ENCODE measurements at regions not wholly inside any gene's neighbourhood (a gene's known extent, or its start where the extent isn't known, plus 50 kb on each side); places are given as distances from the start of the nearest gene placed in this dataset.
A peak's percentile ranks its signal among the peaks of the same experiment; 100 is the strongest.
"Not testable (repeated sequence)": the region's sequence is repeated elsewhere in the genome, so short reads cannot be mapped to it uniquely, and the experiment has no call there.

GRCh38 chr4:75207902-75208301 lies 275.0 kb downstream of the PARM1 start:
- H3K4me3 ChIP-seq: no peak overlapping the region
- H3K9me3 ChIP-seq: no peaks in the 10 kb centered on the region
- H3K36me3 ChIP-seq: no peaks in the 10 kb centered on the region
- ATAC-seq: no peak
- no peaks in the 10 kb centered on the region for H3K4me1 ChIP-seq
- DNase-seq: no peak
- H3K27ac ChIP-seq: no peak overlapping the region
- no peak for TF ChIP-seq CTCF (IDR thresholded peaks at IDR 0.05)
- intact Hi-C loops (cut with DNase I): no loop called here
- H3K27me3 ChIP-seq (ENCODE audit: low read depth): no peaks in the 10 kb centered on the region

GRCh38 chr4:75195111-75195510 lies 262.2 kb downstream of the PARM1 start:
- Histone ChIP-seq H3K27ac (no peak overlapping the region), H3K4me3 (no peak overlapping the region), H3K4me1 (no peaks in the 10 kb centered on the region), H3K36me3 (no peaks in the 10 kb centered on the region), H3K9me3 (peaks cover 3% of the 10 kb centered on the region), H3K27me3 (ENCODE audit: low read depth) (no peaks in the 10 kb centered on the region)
- intact Hi-C loops (cut with DNase I): no loop called here
- no peak for DNase-seq
- ATAC-seq: no peak
- TF ChIP-seq CTCF (IDR thresholded peaks at IDR 0.05): no peak

GRCh38 chr4:75194180-75194579 lies 261.3 kb downstream of the PARM1 start:
- H3K9me3 ChIP-seq: peaks cover 3% of the 10 kb centered on the region
- no peak for DNase-seq
- H3K36me3 ChIP-seq: no peaks in the 10 kb centered on the region
- intact Hi-C loops (cut with DNase I): no loop called here
- no peak for TF ChIP-seq CTCF (IDR thresholded peaks at IDR 0.05)
- H3K27ac ChIP-seq: no peak overlapping the region
- no peaks in the 10 kb centered on the region for H3K27me3 ChIP-seq (ENCODE audit: low read depth)
- no peaks in the 10 kb centered on the region for H3K4me1 ChIP-seq
- no peak for ATAC-seq
- no peak overlapping the region for H3K4me3 ChIP-seq

GRCh38 chr4:75192182-75192581 lies 259.3 kb downstream of the PARM1 start:
- H3K9me3 ChIP-seq; H3K27ac ChIP-seq; H3K27me3 ChIP-seq (ENCODE audit: low read depth); intact Hi-C loops (cut with DNase I); ATAC-seq; DNase-seq; H3K36me3 ChIP-seq; H3K4me3 ChIP-seq; H3K4me1 ChIP-seq: not testable (repeated sequence)

- Histone ChIP-seq H3K27ac (no peak overlapping the region), H3K4me1 (no peaks in the 10 kb centered on the region), H3K4me3 (no peak overlapping the region), H3K27me3 (ENCODE audit: low read depth) (no peaks in the 10 kb centered on the region), H3K36me3 (no peaks in the 10 kb centered on the region), H3K9me3 (no peaks in the 10 kb centered on the region)
- DNase-seq: no peak
- intact Hi-C loops (cut with DNase I): no loop called here
- no peak for ATAC-seq
- TF ChIP-seq CTCF (IDR thresholded peaks at IDR 0.05): no peak
Measured at GRCh38 chr4:75189711-75190335, 256.9 kb downstream of the PARM1 start.

GRCh38 chr4:75180790-75181776 lies 248.2 kb downstream of the PARM1 start:
- no peak overlapping the region for H3K27ac ChIP-seq

More at GRCh38 chr4:75180790-75181776, 248.2 kb downstream of the PARM1 start:
- Histone ChIP-seq H3K9me3 (no peaks in the 10 kb centered on the region), H3K4me1 (no peaks in the 10 kb centered on the region), H3K4me3 (no peak overlapping the region), H3K27me3 (ENCODE audit: low read depth) (no peaks in the 10 kb centered on the region), H3K36me3 (no peaks in the 10 kb centered on the region)
- DNase-seq: no peak
- TF ChIP-seq CTCF (IDR thresholded peaks at IDR 0.05): no peak
- intact Hi-C loops (cut with DNase I): no loop called here
- ATAC-seq: peak in 1 of 2 donors; percentile 32

Measured in lower lobe of right lung (tissue), 2 donors.